Heart right ventricle (tissue), 16 donors: ENCODE measurements at regions not wholly inside any gene's neighbourhood (a gene's known extent, or its start where the extent isn't known, plus 50 kb on each side); places are given as distances from the start of the nearest gene placed in this dataset.

Source experiments
- ATAC-seq, 8 donors: fragments of 200-7000 bp; cut with Tn5 transposase; one replicate each; pipeline ENCODE4 v1.9.1; 2020; ENCODE audit warnings: mild to moderate bottlenecking in 8 of 8, moderate library complexity in 8 of 8, moderate number of reproducible peaks in 1 of 8
- DNase-seq, 2 donors: peaks; one replicate each; pipeline ENCODE4 v3.0.0-alpha.2; 2020
- H3K27ac ChIP-seq, 10 donors: fragments of 200-600 bp; sonication (generic) in 2 of 10; one replicate each; pipeline versions ENCODE4 v1.5.0 to v1.8.0; 2020 to 2022; ENCODE audit warnings: mild to moderate bottlenecking in 3 of 10
- H3K27me3 ChIP-seq, 7 donors: fragments of 200-600 bp; one replicate each; pipeline ENCODE4 v1.8.0; 2021 to 2022; ENCODE audit warnings: mild to moderate bottlenecking in 2 of 7
- H3K36me3 ChIP-seq, 9 donors: fragments of 200-600 bp; sonication (generic) in 1 of 9; one replicate each; pipeline versions ENCODE4 v1.5.0 to v1.8.0; 2020 to 2022; ENCODE audit warnings: mild to moderate bottlenecking in 2 of 9
- H3K4me1 ChIP-seq, 9 donors: fragments of 200-600 bp; sonication (generic) in 1 of 9; one replicate each; pipeline versions ENCODE4 v1.5.0 to v1.8.0; 2020 to 2022; ENCODE audit warnings: mild to moderate bottlenecking in 4 of 9
- H3K4me3 ChIP-seq, 10 donors: fragments of 200-600 bp; sonication (generic) in 2 of 10; one replicate each; pipeline versions ENCODE4 v1.5.0 to v1.8.0; 2020 to 2022; ENCODE audit warnings: mild to moderate bottlenecking in 7 of 10, moderate library complexity in 2 of 10
- H3K9me3 ChIP-seq, 11 donors: fragments of 200-600 bp in 10 of 11; sonication (generic) in 2 of 11; one replicate each; pipeline versions ENCODE4 v1.5.0 to v1.8.0; 2013 to 2022; ENCODE audit warnings: mild to moderate bottlenecking in 2 of 11, control low read depth in 1 of 11, moderate library complexity in 1 of 11
- WGBS, 2 donors: extraction: QIAGEN DNeasy Blood & Tissue Kit; methylation state at CpG; one replicate each; pipeline ENCODE4 v1.1.7; 2013; ENCODE audit warnings: inconsistent platforms in 1 of 2; 5-methylcytosine and 5-hydroxymethylcytosine counted together
- intact Hi-C, 10 donors: fragments of 100-400 bp; cut with DNase I; formaldehyde crosslinking; loops; one replicate each; pipeline versions ENCODE4 v1.11.1 to v1.14.2; 2022
- TF ChIP-seq, protein P1 (sequence below), 9 donors: fragments of 200-600 bp; sonication (generic) in 2 of 9; IDR thresholded peaks; one replicate each; pipeline versions ENCODE4 v1.5.0 to v1.8.0; 2021 to 2022; ENCODE audit warnings: antibody characterized with exemption in 9 of 9, mild to moderate bottlenecking in 5 of 9, moderate library complexity in 1 of 9
- donor health status: Arrhythmogenic right ventricular cardiomyopathy.
- donor health status: ischemic (EF 13 %, LVEDD 7.1; RV severe dilation, severe dysfunction).
- donor health status: healthy with polysubstance abuse.
- donor health status: DM: no; HTN: yes; CAD: no.
- donor health status: DM: no; HTN: no; CAD: no.
- donor health status: ischemic (EF 25% LVEDD 6.9; RV normal size, moderate dysfunction).
- donor health status: ischemic (EF 25% LVEDD 5.7; RV mildly dilated, moderate dysfunction).
- donor health status: healthy.
- donor health status: DM: yes; HTN: yes; CAD: no.
- donor health status: Ischemic cardiomyopathy.
- donor health status: ischemic (EF 35%, LVEDD 5.7; RV mildly dilated, moderate dysfunction).
- donor health status: nonischemic (EF 11% LVEDD 7.7; RV severe dilation, severe dysfunction).
- donor health status: DM: yes; HTN: yes; CAD: no.
- donor health status: PGD.
- donor health status: ischemic (EF 29% LVEDD 5.4; RV normal size, mild dysfunction).
- donor health status: nonischemic (EF 23%, LVEDD 6.1; RV moderate dilation, normal function).

DNA sequence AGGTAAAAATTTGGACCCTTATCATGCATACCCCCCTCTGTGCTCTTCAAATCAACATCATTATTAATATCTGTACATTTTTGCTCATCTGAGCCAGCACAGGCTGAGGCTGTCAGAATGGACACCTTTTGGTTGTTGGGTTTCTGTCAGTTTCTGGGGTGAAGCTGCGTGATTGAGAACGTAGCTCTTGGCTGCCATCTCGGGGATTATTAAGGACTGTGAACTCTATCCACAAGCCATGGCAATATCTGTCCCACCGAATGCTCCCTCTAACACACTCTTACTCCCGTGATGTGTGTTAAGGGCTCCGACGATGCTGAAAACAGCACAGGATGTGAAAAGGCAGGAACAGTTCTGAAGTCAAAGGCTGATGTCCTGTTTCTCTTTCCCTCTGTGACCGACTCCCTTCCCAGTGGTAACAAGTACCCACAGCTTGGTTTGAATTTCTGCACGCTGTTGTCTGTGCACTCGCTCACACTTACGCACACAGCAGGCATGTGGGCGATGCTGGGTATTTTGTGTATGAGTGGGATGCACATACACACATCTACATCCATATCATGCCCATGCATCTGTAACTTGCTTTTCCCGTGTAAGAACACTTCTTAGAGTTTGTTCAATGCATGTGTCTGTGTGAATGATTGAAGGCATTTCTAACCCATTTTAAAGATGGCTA lies 405.6 kb downstream of the TMEM121 start:
- ATAC-seq, result no peak
- Histone ChIP-seq H3K4me1 (no peaks in the 10 kb centered on the region), H3K9me3 (peaks cover 0 to 30% (median 11%) of the 10 kb centered on the region in 11 donors), H3K27ac (no peak overlapping the region), H3K27me3 (peaks cover 0 to 48% (median 6%) of the 10 kb centered on the region in 7 donors), H3K36me3 (no peaks in the 10 kb centered on the region), H3K4me3 (no peak overlapping the region)
- intact Hi-C loops, result no loop called here
- no peak for DNase-seq
- TF ChIP-seq, protein P1, sequence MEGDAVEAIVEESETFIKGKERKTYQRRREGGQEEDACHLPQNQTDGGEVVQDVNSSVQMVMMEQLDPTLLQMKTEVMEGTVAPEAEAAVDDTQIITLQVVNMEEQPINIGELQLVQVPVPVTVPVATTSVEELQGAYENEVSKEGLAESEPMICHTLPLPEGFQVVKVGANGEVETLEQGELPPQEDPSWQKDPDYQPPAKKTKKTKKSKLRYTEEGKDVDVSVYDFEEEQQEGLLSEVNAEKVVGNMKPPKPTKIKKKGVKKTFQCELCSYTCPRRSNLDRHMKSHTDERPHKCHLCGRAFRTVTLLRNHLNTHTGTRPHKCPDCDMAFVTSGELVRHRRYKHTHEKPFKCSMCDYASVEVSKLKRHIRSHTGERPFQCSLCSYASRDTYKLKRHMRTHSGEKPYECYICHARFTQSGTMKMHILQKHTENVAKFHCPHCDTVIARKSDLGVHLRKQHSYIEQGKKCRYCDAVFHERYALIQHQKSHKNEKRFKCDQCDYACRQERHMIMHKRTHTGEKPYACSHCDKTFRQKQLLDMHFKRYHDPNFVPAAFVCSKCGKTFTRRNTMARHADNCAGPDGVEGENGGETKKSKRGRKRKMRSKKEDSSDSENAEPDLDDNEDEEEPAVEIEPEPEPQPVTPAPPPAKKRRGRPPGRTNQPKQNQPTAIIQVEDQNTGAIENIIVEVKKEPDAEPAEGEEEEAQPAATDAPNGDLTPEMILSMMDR (IDR thresholded peaks at IDR 0.05), result no peak
- 72 to 76% methylated on average over 13 of the region's 13 CpGs for WGBS, 2 donors

DNA sequence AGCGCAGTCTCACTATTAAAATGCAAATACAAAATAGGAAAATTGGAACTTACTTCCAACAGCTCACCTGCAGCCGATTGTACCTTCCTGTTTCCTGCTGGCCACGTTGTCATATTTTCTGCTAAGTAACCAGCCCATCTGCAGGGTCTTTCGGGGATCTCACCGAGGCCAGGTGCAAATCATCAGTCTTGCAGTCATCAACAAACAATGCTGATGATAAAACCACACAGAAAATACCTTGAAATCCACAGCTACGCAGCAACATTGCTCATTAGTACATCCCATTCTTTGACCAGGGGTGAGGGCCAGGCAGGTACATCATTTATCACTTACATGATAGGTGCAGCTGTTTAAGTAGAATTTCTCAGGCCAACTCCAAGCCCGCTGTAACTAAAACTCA lies 406.9 kb downstream of the TMEM121 start:
- Histone ChIP-seq H3K4me3 (no peak overlapping the region), H3K4me1 (no peaks in the 10 kb centered on the region), H3K27me3 (peaks cover 0 to 39% (median 6%) of the 10 kb centered on the region in 7 donors), H3K9me3 (peaks cover 0 to 43% (median 13%) of the 10 kb centered on the region in 11 donors), H3K27ac (no peak overlapping the region), H3K36me3 (no peaks in the 10 kb centered on the region)
- no peak for DNase-seq
- TF ChIP-seq, protein P1 (IDR thresholded peaks at IDR 0.05), result no peak
- no peak for ATAC-seq
- WGBS, 2 donors, result 54 to 61% methylated on average over 7 of the region's 7 CpGs
- intact Hi-C loops, result no loop called here

DNA sequence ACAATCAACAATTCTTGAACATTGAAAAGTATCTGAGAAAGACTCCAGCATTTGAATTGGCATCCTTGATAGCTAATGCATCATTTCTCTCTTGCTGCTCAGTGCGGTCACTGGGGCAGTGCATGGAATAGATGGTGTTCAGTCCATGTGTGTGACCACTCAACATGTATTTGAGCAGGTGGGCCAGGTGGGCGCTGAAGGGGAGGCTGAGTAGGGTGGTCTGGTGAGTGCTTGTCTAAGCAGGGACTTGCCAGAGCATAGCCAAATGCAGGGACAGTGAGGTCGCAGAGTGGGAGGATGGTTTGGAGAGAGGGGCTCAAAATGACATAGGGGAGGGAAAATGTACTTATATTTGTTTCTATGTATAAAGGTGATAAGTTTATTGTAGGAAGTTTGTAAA lies 409.0 kb downstream of the TMEM121 start:
- intact Hi-C loops, result no loop called here
- peaks cover 0 to 25% (median 5%) of the 10 kb centered on the region in 7 donors for H3K27me3 ChIP-seq
- peaks cover 0 to 65% (median 29%) of the 10 kb centered on the region in 11 donors for H3K9me3 ChIP-seq
- no peaks in the 10 kb centered on the region for H3K4me1 ChIP-seq
- no peak for DNase-seq
- ATAC-seq, result no peak
- TF ChIP-seq, protein P1 (IDR thresholded peaks at IDR 0.05), result no peak
- no peak overlapping the region for H3K4me3 ChIP-seq
- H3K36me3 ChIP-seq, result no peaks in the 10 kb centered on the region
- WGBS, 2 donors, result 68 to 69% methylated on average over 3 of the region's 3 CpGs
- H3K27ac ChIP-seq, result no peak overlapping the region

DNA sequence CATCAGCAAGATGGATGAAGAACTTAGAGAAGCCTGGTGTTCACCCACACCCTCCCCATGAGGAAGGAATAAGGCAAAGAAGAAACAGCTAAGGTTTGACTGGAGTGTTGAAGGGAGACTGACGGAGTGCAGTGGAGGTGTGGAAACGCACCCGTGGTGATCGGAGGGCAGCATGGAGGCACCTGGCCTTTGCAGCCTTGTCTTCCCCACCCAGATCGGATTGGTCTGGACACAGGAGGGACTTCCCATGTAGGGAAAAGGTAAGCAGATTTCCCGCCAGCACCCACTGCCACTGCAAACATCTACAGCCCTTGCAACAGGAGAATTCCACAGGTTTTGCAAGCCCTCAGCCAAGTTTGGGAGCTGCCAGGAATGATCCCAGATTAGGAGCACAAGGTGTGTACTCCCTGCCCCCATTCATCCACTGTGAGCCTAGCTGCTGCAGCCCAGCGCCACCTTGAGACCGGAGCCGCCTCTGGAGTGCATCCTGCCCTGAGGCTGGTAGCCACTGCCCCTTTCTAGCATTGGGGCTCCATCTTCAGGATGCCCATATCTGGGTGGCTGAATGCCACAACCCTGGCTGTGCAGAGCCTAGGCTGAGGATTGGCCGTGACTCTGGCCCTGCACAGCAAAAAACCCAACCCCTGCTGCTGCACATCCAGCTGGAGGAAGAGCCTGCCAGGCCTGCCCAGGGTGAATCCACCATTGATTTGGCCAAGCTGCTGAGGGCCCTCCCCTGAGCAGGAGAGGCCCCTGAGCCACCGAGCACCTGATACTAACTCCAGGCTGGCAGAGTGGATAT lies 411.1 kb downstream of the TMEM121 start:
- no peak overlapping the region for H3K4me3 ChIP-seq
- no peaks in the 10 kb centered on the region for H3K36me3 ChIP-seq
- peaks cover 0 to 16% (median 5%) of the 10 kb centered on the region in 7 donors for H3K27me3 ChIP-seq
- TF ChIP-seq, protein P1 (IDR thresholded peaks at IDR 0.05), result no peak
- 74 to 76% methylated on average over 11 of the region's 11 CpGs for WGBS, 2 donors
- H3K9me3 ChIP-seq, result peaks cover 0 to 70% (median 29%) of the 10 kb centered on the region in 11 donors
- DNase-seq, result no peak
- no peak for ATAC-seq
- no peaks in the 10 kb centered on the region for H3K4me1 ChIP-seq
- no peak overlapping the region for H3K27ac ChIP-seq
- intact Hi-C loops, result no loop called here
